ENCODE measurements at regions not wholly inside any gene's neighbourhood (a gene's known extent, or its start where the extent isn't known, plus 50 kb on each side); places are given as distances from the start of the nearest gene placed in this dataset.
A peak's percentile ranks its signal among the peaks of the same experiment; 100 is the strongest.

DNA sequence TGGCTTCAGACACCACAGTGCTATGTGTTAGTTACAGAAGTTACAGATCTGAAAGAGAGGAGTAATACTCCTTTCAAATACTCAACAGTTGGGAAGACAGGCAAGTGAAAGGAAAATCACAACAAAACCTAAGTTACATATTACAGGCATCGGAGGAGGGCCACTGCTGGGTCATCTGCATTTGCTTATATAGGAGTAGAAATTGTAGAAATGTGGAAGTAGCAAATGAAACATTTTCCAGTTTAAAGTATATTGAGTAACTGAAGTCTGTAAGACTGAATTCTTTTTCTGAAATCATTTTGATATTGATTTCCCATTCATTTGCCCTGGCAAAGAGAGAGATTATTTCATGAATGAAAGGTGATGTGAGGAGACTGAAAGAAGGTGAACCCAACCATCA lies 201.7 kb downstream of the SPRY1 start:
- no peaks in the 10 kb centered on the region for H3K9me3 Mint-ChIP-seq (ENCODE audit: unreplicated experiment)
- peaks cover 5% of the 10 kb centered on the region for H3K4me1 Mint-ChIP-seq (ENCODE audit: low read depth, unreplicated experiment)
- no peaks in the 10 kb centered on the region for H3K36me3 Mint-ChIP-seq (ENCODE audit: unreplicated experiment)
- H3K27me3 Mint-ChIP-seq (ENCODE audit: unreplicated experiment) = no peaks in the 10 kb centered on the region
- DNase-seq = no peak
- no peak overlapping the region for H3K4me3 Mint-ChIP-seq (ENCODE audit: unreplicated experiment)
- H3K27ac Mint-ChIP-seq (ENCODE audit: unreplicated experiment) = no peak overlapping the region
- no peak for TF ChIP-seq CTCF (IDR thresholded peaks at IDR 0.05; ENCODE audit: partially characterized antibody, unreplicated experiment)

DNA sequence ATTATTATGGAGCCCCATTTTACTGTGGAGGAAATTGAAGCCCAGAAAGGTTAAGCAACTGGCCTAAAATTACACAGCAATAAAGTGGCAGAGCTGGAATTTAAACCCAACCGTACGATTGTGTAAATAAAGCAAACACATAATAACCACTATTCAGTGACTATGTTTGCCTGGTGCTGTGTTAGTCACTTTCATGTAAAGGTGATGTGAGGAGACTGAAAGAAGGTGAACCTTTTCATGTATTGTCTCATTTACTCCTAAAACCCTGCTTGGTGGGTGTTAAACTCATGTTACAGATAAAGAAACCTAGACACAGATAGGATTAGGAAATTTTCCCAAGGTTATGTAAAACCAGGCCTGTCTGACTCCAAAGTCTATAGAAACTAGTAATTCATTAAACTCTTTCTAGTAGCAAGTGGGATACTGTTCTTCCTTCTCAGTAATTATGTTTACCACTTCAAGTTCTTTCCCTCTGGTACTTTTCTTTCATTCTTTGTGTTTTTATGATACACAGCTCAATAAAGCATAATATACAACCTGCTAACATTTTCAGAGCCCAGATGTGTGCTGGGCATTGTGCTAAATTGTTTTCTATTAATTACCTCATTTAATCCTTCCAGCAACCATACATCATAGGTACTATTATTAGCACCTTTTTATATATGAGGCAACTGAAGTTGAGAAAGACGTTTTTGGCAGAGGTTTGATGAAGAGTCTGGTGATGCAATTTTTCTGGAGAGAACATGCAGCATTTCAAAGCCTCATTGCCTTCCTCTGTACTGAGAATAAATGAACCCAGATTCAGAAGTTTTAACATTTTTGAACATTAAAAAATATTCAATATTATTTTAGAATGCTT lies 202.7 kb downstream of the SPRY1 start:
- no peak overlapping the region for H3K27ac Mint-ChIP-seq (ENCODE audit: unreplicated experiment)
- no peaks in the 10 kb centered on the region for H3K27me3 Mint-ChIP-seq (ENCODE audit: unreplicated experiment)
- H3K9me3 Mint-ChIP-seq (ENCODE audit: unreplicated experiment) = no peaks in the 10 kb centered on the region
- no peak overlapping the region for H3K4me3 Mint-ChIP-seq (ENCODE audit: unreplicated experiment)
- H3K4me1 Mint-ChIP-seq (ENCODE audit: low read depth, unreplicated experiment) = peaks cover 5% of the 10 kb centered on the region
- no peaks in the 10 kb centered on the region for H3K36me3 Mint-ChIP-seq (ENCODE audit: unreplicated experiment)
- DNase-seq = no peak
- TF ChIP-seq CTCF (IDR thresholded peaks at IDR 0.05; ENCODE audit: partially characterized antibody, unreplicated experiment) = no peak

- no peaks in the 10 kb centered on the region for H3K36me3 Mint-ChIP-seq (ENCODE audit: unreplicated experiment)
- DNase-seq = peak; percentile 38
- no peaks in the 10 kb centered on the region for H3K27me3 Mint-ChIP-seq (ENCODE audit: unreplicated experiment)
- no peak overlapping the region for H3K4me3 Mint-ChIP-seq (ENCODE audit: unreplicated experiment)
- no peaks in the 10 kb centered on the region for H3K9me3 Mint-ChIP-seq (ENCODE audit: unreplicated experiment)
- no peak for TF ChIP-seq CTCF (IDR thresholded peaks at IDR 0.05; ENCODE audit: partially characterized antibody, unreplicated experiment)
- H3K27ac Mint-ChIP-seq (ENCODE audit: unreplicated experiment) = peak overlapping the region; percentile 15
- H3K4me1 Mint-ChIP-seq (ENCODE audit: low read depth, unreplicated experiment) = peaks cover 5% of the 10 kb centered on the region
These were observed 203.6 kb downstream of the SPRY1 start for GRCh38 chr4:123599920-123600810.

DNA sequence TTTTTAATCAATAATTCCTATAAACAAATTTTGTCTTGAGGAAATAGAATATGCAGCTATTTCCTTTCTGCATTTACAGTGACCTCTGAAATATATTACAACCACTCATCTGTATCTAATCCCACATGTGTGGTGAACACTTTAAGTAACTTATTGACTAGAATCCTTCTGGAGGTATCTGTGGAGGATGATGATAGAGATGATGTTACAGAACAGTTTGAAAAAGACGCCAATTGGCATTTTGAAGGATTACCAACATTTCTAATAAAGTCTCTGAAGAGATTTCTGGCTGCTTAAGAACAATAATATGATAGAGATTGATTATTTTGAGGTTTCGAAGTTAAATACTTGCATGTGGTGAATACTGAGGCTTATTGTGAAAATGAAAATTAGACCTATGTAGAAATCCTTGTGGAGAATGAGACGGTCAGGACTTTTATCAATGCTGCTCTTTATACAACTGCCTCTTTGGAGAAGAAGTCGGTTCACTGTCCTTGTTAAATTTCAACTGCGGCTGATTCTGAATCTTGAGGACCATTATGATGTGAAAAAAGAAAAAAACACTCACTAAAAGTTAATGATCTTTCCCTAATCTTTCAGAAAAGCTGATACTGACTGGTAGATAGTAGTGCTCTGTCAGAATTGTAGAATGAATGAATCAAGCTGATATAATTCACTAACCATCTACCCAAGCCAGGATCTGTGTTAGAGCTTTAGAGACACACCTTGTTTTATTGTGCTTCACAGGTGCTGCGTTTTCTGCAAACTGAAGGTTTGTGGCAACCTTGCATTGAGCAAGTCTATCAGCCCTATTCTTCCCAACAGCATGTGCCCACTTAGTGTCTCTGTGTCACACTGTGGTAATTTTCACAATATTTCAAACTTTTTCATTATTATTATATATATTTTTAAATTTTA lies 204.7 kb downstream of the SPRY1 start:
- H3K27me3 Mint-ChIP-seq (ENCODE audit: unreplicated experiment) = no peaks in the 10 kb centered on the region
- H3K36me3 Mint-ChIP-seq (ENCODE audit: unreplicated experiment) = no peaks in the 10 kb centered on the region
- no peak for TF ChIP-seq CTCF (IDR thresholded peaks at IDR 0.05; ENCODE audit: partially characterized antibody, unreplicated experiment)
- peaks cover 5% of the 10 kb centered on the region for H3K4me1 Mint-ChIP-seq (ENCODE audit: low read depth, unreplicated experiment)
- H3K9me3 Mint-ChIP-seq (ENCODE audit: unreplicated experiment) = no peaks in the 10 kb centered on the region
- H3K27ac Mint-ChIP-seq (ENCODE audit: unreplicated experiment) = no peak overlapping the region
- no peak overlapping the region for H3K4me3 Mint-ChIP-seq (ENCODE audit: unreplicated experiment)
- DNase-seq = no peak

Data from glutamatergic neuron (in vitro differentiated cells).